ENCODE measurements at regions not wholly inside any gene's neighbourhood (a gene's known extent, or its start where the extent isn't known, plus 50 kb on each side); places are given as distances from the start of the nearest gene placed in this dataset.
"Not testable (repeated sequence)": the region's sequence is repeated elsewhere in the genome, so short reads cannot be mapped to it uniquely, and the experiment has no call there.

DNA sequence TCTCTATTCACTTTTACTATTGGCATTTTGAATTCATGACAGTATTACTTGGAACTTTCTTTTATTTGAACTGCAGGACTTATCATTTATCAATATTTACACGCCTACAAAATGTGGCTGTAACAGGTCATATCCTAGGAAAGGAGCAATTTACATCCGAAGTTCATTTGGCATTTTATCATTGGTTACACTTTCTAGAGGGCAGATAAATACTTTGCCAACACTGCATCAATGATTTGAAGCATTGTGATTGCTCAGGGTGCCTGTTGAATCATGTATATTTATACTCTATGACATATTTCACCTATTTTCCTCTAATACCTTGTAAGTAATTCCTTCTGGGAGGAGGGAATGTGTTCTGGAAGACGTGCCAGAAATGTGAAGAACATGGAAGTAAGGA, 136.7 kb downstream of the MID1IP1 start:
- in situ Hi-C loops (cut with MboI; ENCODE audit: low sequenced_read_pairs) = no loop called here

GRCh38 chrX:38939067-38939466, 137.8 kb downstream of the MID1IP1 start:
- in situ Hi-C loops (cut with MboI; ENCODE audit: low sequenced_read_pairs) = no loop called here

DNA sequence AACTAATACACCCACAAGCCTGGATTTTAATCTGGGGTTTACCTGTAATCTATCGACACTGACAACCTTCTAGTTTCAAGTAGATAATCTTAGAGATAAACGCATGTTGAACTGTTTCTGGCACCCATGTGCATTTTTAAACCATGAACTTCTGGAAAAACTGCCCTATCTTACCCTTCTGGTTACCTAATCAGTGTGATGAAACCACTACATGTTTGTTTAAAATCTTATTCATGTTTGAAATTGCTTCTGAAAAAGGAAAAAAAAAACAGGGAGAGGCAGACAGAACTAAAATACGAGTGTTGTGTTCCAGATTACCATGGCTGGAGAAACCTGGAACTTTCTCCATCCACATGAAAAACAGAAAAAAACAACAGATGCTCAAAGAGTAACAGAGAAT, 139.3 kb downstream of the MID1IP1 start:
- in situ Hi-C loops (cut with MboI; ENCODE audit: low sequenced_read_pairs) = no loop called here

- in situ Hi-C loops (cut with MboI; ENCODE audit: low sequenced_read_pairs) = no loop called here
Observed at GRCh38 chrX:38941675-38942074, 140.4 kb downstream of the MID1IP1 start.

- in situ Hi-C loops (cut with MboI; ENCODE audit: low sequenced_read_pairs) = no loop called here
Observed at GRCh38 chrX:38943120-38943519, 141.9 kb downstream of the MID1IP1 start.

- in situ Hi-C loops (cut with MboI; ENCODE audit: low sequenced_read_pairs) = no loop called here
Observed at GRCh38 chrX:38948046-38948445, 146.8 kb downstream of the MID1IP1 start.

DNA sequence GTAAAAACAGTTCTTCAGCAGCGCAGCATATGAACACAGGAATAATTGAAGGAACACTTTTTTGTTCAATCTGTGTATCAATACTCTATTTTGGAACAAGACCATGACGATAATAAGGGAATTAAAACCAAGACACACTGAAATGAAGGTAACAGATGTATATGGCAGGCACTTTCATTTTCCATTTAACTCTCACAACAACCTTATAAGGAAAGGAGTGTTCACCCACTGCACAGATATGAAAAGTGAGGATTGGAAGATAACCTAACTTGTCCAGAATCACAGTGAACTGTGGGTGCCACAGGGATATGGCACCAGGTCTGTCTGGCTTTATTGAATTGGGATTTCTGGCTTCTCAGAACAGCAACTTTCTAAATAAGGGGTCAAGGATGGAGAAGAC, 153.3 kb downstream of the MID1IP1 start:
- in situ Hi-C loops (cut with MboI; ENCODE audit: low sequenced_read_pairs) = no loop called here

DNA sequence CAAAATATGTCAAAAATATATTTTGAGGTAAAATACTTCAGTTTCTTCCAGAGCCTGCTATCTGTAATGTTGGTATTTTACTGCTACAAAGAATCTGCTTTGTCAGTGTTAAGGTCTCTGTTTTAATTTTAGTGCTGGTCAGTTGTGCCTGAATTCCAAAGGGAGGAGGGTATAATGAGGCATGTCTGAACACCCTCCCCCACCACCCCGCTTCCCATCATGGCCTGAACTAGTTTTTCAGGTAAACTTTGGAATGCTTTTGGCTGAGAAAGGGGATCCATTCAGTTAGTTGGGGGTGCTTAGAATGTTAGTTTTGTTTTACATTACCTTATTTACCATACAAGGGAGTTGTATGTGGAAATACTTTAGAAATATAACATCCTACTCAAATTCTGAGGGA, 158.5 kb downstream of the MID1IP1 start:
- in situ Hi-C loops (cut with MboI; ENCODE audit: low sequenced_read_pairs) = no loop called here

DNA sequence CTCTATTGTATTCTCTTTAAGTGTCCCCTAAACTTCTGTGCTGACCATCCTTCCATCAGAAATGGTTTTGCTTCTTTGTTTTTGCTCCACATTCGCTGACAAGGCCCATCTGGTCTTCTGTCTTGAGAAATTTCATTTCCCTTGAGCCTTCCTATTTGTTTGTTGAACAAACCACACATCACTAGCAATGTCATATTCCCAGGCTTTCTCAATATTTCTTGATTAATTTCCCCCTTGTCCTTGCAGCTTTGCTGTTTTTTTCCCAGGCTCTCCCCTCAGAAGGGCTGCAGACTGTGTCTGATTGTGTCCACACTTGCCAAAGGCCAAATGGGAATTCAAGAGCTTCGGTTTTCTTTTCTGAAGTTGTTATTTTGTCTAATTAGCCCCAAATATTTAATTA, 158.9 kb downstream of the MID1IP1 start:
- in situ Hi-C loops (cut with MboI; ENCODE audit: low sequenced_read_pairs) = no loop called here

DNA sequence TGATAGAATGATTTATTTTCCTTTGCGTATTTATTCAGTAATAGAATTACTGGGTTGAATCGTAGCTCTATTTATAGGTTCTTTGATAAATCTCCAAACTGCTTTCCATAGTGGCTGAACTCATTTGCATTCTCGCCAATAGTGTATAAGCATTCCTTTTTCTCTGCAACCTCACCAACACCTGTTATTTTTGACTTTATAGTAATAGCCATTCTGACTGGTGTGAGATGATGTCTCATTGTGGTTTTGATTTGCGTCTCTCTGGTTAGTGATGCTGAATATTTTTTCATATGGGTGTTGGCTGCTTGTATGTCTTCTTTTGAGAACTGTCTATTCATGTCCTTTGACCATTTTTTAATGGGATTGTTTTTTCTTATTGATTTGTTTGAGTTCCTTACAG, 160.7 kb downstream of the MID1IP1 start:
- in situ Hi-C loops (cut with MboI; ENCODE audit: low sequenced_read_pairs) = no loop called here

- in situ Hi-C loops (cut with MboI; ENCODE audit: low sequenced_read_pairs) = not testable (repeated sequence)
Observed at GRCh38 chrX:38963244-38963643, 162.0 kb downstream of the MID1IP1 start.

DNA sequence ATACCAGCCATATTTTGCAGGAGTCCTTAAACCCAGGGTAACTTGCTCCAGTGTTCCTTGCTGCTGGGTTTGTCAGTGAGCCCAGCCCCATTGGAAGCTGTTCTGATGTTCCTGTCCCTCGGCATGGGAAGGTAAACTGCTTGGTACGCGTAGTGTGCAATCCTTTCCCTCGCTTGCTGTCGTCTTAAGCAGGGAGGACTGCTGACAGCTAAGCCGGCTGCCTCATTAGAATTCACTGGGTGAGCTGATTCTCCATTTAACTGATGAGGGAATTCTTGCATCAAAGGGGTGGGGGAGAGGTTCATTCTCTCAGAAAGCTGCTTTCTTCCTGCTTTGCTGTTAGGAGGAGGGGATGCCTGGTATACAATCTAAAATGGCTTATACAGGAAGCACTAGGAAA, 164.6 kb downstream of the MID1IP1 start:
- in situ Hi-C loops (cut with MboI; ENCODE audit: low sequenced_read_pairs) = no loop called here

- in situ Hi-C loops (cut with MboI; ENCODE audit: low sequenced_read_pairs) = no loop called here
Observed at GRCh38 chrX:38968344-38969216, 167.3 kb downstream of the MID1IP1 start.

GRCh38 chrX:38970074-38970473, 168.8 kb downstream of the MID1IP1 start:
- in situ Hi-C loops (cut with MboI; ENCODE audit: low sequenced_read_pairs) = no loop called here

DNA sequence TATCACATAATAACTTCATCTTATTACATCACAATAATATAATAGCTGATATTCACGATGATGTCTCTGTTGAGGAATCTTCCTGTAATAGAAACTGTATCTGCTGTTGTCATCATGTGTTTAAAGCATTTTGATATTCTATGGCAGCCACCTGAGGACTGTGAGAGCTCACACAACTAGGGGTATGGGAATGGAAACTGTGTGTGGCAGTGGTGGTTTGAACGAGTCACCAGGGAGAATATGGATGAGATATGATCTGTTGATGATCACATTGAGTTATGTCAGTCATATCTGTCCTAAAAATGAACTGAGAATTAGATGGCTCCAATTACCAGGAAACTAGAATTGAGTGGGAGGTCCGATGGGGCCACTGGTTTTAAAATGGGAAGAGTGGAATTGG, 169.6 kb downstream of the MID1IP1 start:
- in situ Hi-C loops (cut with MboI; ENCODE audit: low sequenced_read_pairs) = no loop called here

DNA sequence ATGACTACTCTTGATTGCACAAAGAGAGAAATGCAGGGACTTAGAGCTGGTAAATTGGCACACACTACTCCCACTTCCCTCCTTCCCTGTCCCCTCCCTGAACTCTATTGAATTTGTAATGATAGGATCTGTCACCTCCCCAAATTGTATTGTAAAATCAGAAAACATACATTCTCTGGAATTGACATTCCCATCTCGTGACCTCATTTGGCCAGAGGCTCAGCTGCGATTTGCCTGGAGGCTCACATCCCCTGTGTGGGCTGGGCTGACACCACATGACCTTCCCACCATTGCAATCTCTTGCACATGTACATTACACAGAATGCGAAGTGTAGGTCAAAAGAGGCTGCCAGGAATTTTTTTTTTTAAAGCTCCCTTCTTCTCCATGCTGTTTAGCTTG, 172.1 kb downstream of the MID1IP1 start:
- in situ Hi-C loops (cut with MboI; ENCODE audit: low sequenced_read_pairs) = no loop called here

GRCh38 chrX:38974542-38974941, 173.3 kb downstream of the MID1IP1 start:
- in situ Hi-C loops (cut with MboI; ENCODE audit: low sequenced_read_pairs) = no loop called here

DNA sequence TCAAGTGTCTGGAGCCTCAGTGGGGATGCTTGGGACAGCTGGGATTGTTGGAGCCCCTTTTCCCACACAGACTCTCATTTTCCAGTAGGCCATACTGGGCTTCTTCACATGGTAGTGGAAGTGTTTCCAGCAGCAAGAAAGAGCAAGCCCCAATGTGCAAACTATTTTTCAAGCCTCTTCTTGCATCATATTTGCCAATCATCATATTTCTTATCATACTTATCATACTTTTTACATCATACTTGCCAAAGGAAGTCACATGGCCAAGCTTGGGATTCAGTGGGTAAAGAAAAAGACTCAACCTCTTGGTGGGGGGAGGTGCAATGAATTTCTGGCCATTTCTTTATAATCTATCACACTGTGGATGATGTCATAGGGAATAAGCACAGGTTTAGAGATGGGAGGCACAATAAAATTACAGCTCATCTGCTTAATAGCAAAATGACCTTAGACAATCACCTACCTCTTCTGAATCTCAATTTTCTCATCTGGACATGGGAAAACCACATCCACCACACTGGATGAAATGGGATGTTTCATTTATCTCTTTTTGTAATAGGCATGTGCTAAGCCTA, 174.2 kb downstream of the MID1IP1 start:
- in situ Hi-C loops (cut with MboI; ENCODE audit: low sequenced_read_pairs) = no loop called here

GRCh38 chrX:38982370-38982769, 181.1 kb downstream of the MID1IP1 start:
- in situ Hi-C loops (cut with MboI; ENCODE audit: low sequenced_read_pairs) = no loop called here

- in situ Hi-C loops (cut with MboI; ENCODE audit: low sequenced_read_pairs) = no loop called here
Observed at GRCh38 chrX:38982843-38983242, 181.6 kb downstream of the MID1IP1 start.

DNA sequence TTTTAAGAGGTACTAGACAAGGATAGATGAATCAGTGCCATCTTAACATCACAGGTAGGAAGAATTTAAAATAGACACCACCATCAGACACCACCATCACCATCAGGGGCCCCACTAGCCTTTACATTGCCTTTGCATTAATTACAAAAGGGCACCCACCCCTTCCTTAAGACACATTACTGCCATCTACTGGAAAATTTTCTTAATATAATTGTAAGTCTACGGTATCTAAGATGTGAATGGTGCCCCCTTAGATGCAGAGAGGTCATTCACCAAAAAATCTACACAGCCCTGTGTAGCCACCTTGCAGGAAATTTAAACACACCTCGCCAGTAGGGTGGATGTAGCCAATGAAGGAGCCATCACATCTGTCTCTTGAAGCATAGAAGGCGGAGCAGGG, 184.1 kb downstream of the MID1IP1 start:
- in situ Hi-C loops (cut with MboI; ENCODE audit: low sequenced_read_pairs) = no loop called here

DNA sequence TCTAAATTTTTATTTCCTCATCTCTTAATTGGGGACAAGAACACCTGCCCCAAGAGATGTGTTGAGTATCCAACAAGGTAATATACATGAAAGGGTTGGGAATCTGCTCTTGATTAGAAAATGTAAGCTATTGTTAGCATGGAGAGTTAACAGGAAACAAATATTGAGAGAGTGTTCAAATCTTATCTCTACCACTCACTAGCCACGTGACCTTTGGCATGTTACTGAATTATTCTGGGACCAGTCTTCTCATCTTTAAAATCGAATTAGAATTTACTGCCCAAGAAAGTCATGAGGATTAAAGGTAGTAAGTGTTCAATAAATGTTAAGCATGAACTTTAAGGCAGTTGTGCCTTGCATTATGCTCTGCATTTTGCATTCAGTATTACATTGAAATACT, 184.7 kb downstream of the MID1IP1 start:
- in situ Hi-C loops (cut with MboI; ENCODE audit: low sequenced_read_pairs) = no loop called here

- in situ Hi-C loops (cut with MboI; ENCODE audit: low sequenced_read_pairs) = no loop called here
Observed at GRCh38 chrX:38986586-38986985, 185.3 kb downstream of the MID1IP1 start.
